ENCODE measurements at regions not wholly inside any gene's neighbourhood (a gene's known extent, or its start where the extent isn't known, plus 50 kb on each side); places are given as distances from the start of the nearest gene placed in this dataset.

DNA sequence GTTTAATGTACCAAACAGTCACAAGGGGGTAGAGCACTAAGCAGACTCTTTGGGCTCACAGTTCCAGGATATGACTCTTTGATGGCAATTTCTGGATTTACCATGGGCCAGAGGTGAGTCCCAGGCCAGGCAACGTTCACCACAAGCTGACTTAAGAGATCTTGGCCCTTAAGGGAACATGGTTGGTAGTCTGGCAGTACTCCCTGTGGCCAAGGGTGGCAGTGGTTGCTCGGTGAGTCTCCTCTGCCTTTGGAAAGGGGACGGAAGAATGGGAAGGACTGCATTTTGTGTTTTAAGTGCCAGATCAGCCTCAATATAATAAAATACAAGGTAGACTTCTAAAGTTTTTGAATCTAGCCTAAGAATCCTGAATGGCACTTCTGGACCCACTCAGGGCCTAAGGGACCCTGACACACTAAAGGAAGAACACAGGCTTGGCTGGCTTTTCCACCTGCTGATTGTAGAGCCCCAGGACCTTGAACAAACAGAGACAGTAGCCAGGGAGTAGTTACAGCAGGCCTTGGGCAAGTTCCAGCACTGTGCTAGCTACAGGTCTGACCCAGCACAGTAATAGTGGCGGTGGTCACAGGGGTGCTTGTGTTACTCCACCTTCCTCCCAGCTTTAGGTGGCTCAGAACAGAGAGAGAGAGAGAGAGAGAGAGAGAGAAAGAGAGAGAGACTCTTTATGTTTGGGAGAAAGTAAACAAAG is 730.7 kb upstream of the ALCAM start:
- TF ChIP-seq GATA2 (IDR thresholded peaks at IDR 0.05; ENCODE audit: low read depth, low read length): no peak
- no peak for TF ChIP-seq GATA3 (IDR thresholded peaks at IDR 0.05; ENCODE audit: low read depth, low read length)
